ENCODE measurements at regions not wholly inside any gene's neighbourhood (a gene's known extent, or its start where the extent isn't known, plus 50 kb on each side); places are given as distances from the start of the nearest gene placed in this dataset.
A peak's percentile ranks its signal among the peaks of the same experiment; 100 is the strongest.
"Not testable (repeated sequence)": the region's sequence is repeated elsewhere in the genome, so short reads cannot be mapped to it uniquely, and the experiment has no call there.

- WGBS, 2 experiments (ENCODE audit: insufficient coverage in 1 of 2, insufficient read length in 1 of 2), result 88% methylated on average over 1 of the region's 2 CpGs; no CpG with 5 or more reads in 1 of the 2 experiments
Measured at GRCh38 chr2:198518935-198519334, 714.5 kb downstream of the PLCL1 start.

DNA sequence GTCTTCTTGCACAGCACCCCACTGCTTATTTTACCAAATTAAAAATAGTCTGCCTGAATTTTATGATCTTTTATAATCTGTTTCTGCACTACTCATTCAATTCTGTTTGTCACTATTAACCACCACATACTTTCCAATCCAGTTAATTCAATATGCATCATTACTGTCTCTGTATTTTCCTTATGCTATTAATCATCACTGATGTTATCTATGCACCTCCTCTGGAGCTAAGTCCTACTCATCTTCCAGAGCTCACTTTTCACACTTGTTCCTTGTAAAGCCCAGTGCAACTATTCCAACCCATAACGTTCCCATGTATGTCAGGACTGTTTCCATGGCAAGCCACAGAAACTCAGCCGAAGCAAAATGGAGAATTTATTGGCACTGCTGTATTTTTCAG is 713.6 kb downstream of the PLCL1 start:
- H3K9me3 Mint-ChIP-seq, result no peaks in the 10 kb centered on the region
- Histone ChIP-seq H3K27ac (ENCODE audit: low read depth, low read length) (no peak overlapping the region), H3K36me3 (ENCODE audit: control insufficient read depth, insufficient read depth, low read length) (no peaks in the 10 kb centered on the region), H3K9me3 (ENCODE audit: control insufficient read depth, low read length) (no peaks in the 10 kb centered on the region), H3K27me3 (ENCODE audit: control insufficient read depth, insufficient read depth, low read length, poor library complexity, severe bottlenecking) (no peaks in the 10 kb centered on the region), H3K9ac (ENCODE audit: extremely low read depth, low read length, poor library complexity, severe bottlenecking) (no peak overlapping the region), H3K4me1 (ENCODE audit: control insufficient read depth, insufficient read depth, low read length) (no peaks in the 10 kb centered on the region), H3K4me3 (ENCODE audit: low read length) (no peak overlapping the region)
- no peak overlapping the region for H3K27ac Mint-ChIP-seq
- H3K36me3 Mint-ChIP-seq (ENCODE audit: low read depth), result no peaks in the 10 kb centered on the region
- WGBS, 2 experiments (ENCODE audit: insufficient coverage in 1 of 2, insufficient read length in 1 of 2), result 86 to 93% methylated on average over 2 of the region's 2 CpGs
- no peak overlapping the region for H3K4me3 Mint-ChIP-seq
- H3K4me1 Mint-ChIP-seq, result no peaks in the 10 kb centered on the region
- TF ChIP-seq CTCF (conservative IDR thresholded peaks at IDR 0.05), result no peak
- no peak for DNase-seq
- no peaks in the 10 kb centered on the region for H3K27me3 Mint-ChIP-seq (ENCODE audit: insufficient read depth)

More at GRCh38 chr2:198518935-198519334, 714.5 kb downstream of the PLCL1 start:
- H3K27me3 Mint-ChIP-seq (ENCODE audit: insufficient read depth), result no peaks in the 10 kb centered on the region
- no peak overlapping the region for H3K27ac Mint-ChIP-seq
- no peak overlapping the region for H3K4me3 Mint-ChIP-seq
- H3K4me3 ChIP-seq (ENCODE audit: low read length), result no peak overlapping the region
- H3K27me3 ChIP-seq (ENCODE audit: control insufficient read depth, insufficient read depth, low read length, poor library complexity, severe bottlenecking), result no peaks in the 10 kb centered on the region
- H3K36me3 ChIP-seq (ENCODE audit: control insufficient read depth, insufficient read depth, low read length), result no peaks in the 10 kb centered on the region
- H3K4me1 ChIP-seq (ENCODE audit: control insufficient read depth, insufficient read depth, low read length), result no peaks in the 10 kb centered on the region
- no peak for DNase-seq
- H3K4me1 Mint-ChIP-seq, result no peaks in the 10 kb centered on the region
- H3K9me3 ChIP-seq (ENCODE audit: control insufficient read depth, low read length), result no peaks in the 10 kb centered on the region
- H3K9me3 Mint-ChIP-seq, result no peaks in the 10 kb centered on the region
- TF ChIP-seq CTCF (conservative IDR thresholded peaks at IDR 0.05), result no peak
- H3K36me3 Mint-ChIP-seq (ENCODE audit: low read depth), result no peaks in the 10 kb centered on the region
- no peak overlapping the region for H3K9ac ChIP-seq (ENCODE audit: extremely low read depth, low read length, poor library complexity, severe bottlenecking)
- H3K27ac ChIP-seq (ENCODE audit: low read depth, low read length), result no peak overlapping the region

GRCh38 chr2:198508610-198509009 is 704.2 kb downstream of the PLCL1 start:
- H3K4me1 Mint-ChIP-seq; H3K36me3 Mint-ChIP-seq (ENCODE audit: low read depth); H3K4me3 ChIP-seq (ENCODE audit: low read length); DNase-seq; H3K27me3 Mint-ChIP-seq (ENCODE audit: insufficient read depth); H3K27me3 ChIP-seq (ENCODE audit: control insufficient read depth, insufficient read depth, low read length, poor library complexity, severe bottlenecking); H3K27ac ChIP-seq (ENCODE audit: low read depth, low read length); H3K9me3 ChIP-seq (ENCODE audit: control insufficient read depth, low read length); H3K9me3 Mint-ChIP-seq; H3K4me1 ChIP-seq (ENCODE audit: control insufficient read depth, insufficient read depth, low read length); H3K9ac ChIP-seq (ENCODE audit: extremely low read depth, low read length, poor library complexity, severe bottlenecking); H3K36me3 ChIP-seq (ENCODE audit: control insufficient read depth, insufficient read depth, low read length); H3K27ac Mint-ChIP-seq; H3K4me3 Mint-ChIP-seq: not testable (repeated sequence)
- whole genome bisulfite sequencing, 2 experiments (ENCODE audit: insufficient coverage in 1 of 2, insufficient read length in 1 of 2), result 100% methylated on average over 1 of the region's 1 CpG; no CpG with 5 or more reads in 1 of the 2 experiments

- H3K36me3 Mint-ChIP-seq (ENCODE audit: low read depth), result no peaks in the 10 kb centered on the region
- Histone ChIP-seq H3K4me3 (ENCODE audit: low read length) (no peak overlapping the region), H3K9ac (ENCODE audit: extremely low read depth, low read length, poor library complexity, severe bottlenecking) (no peak overlapping the region), H3K27ac (ENCODE audit: low read depth, low read length) (no peak overlapping the region), H3K27me3 (ENCODE audit: control insufficient read depth, insufficient read depth, low read length, poor library complexity, severe bottlenecking) (no peaks in the 10 kb centered on the region), H3K36me3 (ENCODE audit: control insufficient read depth, insufficient read depth, low read length) (no peaks in the 10 kb centered on the region), H3K4me1 (ENCODE audit: control insufficient read depth, insufficient read depth, low read length) (no peaks in the 10 kb centered on the region), H3K9me3 (ENCODE audit: control insufficient read depth, low read length) (no peaks in the 10 kb centered on the region)
- no peak for TF ChIP-seq CTCF (conservative IDR thresholded peaks at IDR 0.05)
- H3K4me1 Mint-ChIP-seq, result no peaks in the 10 kb centered on the region
- H3K27me3 Mint-ChIP-seq (ENCODE audit: insufficient read depth), result no peaks in the 10 kb centered on the region
- no peak overlapping the region for H3K27ac Mint-ChIP-seq
- no peaks in the 10 kb centered on the region for H3K9me3 Mint-ChIP-seq
- DNase-seq, result peak; percentile 42
- no peak overlapping the region for H3K4me3 Mint-ChIP-seq
- WGBS, 2 experiments (ENCODE audit: insufficient coverage in 1 of 2, insufficient read length in 1 of 2), result 57 to 70% methylated on average over 6 of the region's 6 CpGs
Measured at GRCh38 chr2:198499539-198499938, 695.1 kb downstream of the PLCL1 start.

Data from endodermal cell (in vitro differentiated cells).